NT2/D1 (cell line): ENCODE measurements at regions not wholly inside any gene's neighbourhood (a gene's known extent, or its start where the extent isn't known, plus 50 kb on each side); places are given as distances from the start of the nearest gene placed in this dataset.

Experiments
- YY1 ChIP-seq: IDR thresholded peaks from 2 replicates; pipeline ENCODE4 v1.6.1; 2011; ENCODE audit not compliant: insufficient read length, insufficient read depth
- ZNF274 ChIP-seq: IDR thresholded peaks from 2 replicates; pipeline ENCODE4 v1.6.1; 2011; ENCODE audit warnings: mild to moderate bottlenecking, low read depth, low read length

GRCh38 chr7:9781710-9782109, 1192.0 kb upstream of the PHF14 start:
- TF ChIP-seq YY1 (no peak), ZNF274 (no peak)
